H9 (cell line): ENCODE measurements at regions not wholly inside any gene's neighbourhood (a gene's known extent, or its start where the extent isn't known, plus 50 kb on each side); places are given as distances from the start of the nearest gene placed in this dataset.

Source experiments
- DNase-seq: peaks from one replicate; pipeline ENCODE4 v3.0.0-alpha.2; 2017
- H2AFZ ChIP-seq: one replicate; pipeline ENCODE4 v1.6.1; 2013; ENCODE audit warnings: mild to moderate bottlenecking, low read length, control low read depth, moderate library complexity
- H2AK5ac ChIP-seq: 2 replicates; pipeline ENCODE4 v1.6.1; 2013; ENCODE audit warnings: low read length, control low read depth, mixed read lengths; ENCODE audit not compliant: insufficient read length
- H2BK120ac ChIP-seq: one replicate; pipeline ENCODE4 v1.6.1; 2013; ENCODE audit warnings: low read depth, mild to moderate bottlenecking, low read length, control low read depth, inconsistent platforms; ENCODE audit not compliant: poor library complexity, severe bottlenecking
- H2BK12ac ChIP-seq: 2 replicates; pipeline ENCODE4 v1.6.1; 2013; ENCODE audit warnings: low read length, control low read depth, mixed read lengths, low read depth; ENCODE audit not compliant: insufficient read length
- H2BK15ac ChIP-seq: 2 replicates; pipeline ENCODE4 v1.6.1; 2013; ENCODE audit warnings: low read depth, low read length, control low read depth
- H2BK20ac ChIP-seq: one replicate; pipeline ENCODE4 v1.6.1; 2013; ENCODE audit warnings: low read depth, mild to moderate bottlenecking, low read length, control low read depth, inconsistent platforms; ENCODE audit not compliant: poor library complexity, severe bottlenecking
- H2BK5ac ChIP-seq: 2 replicates; pipeline ENCODE4 v1.6.1; 2013; ENCODE audit warnings: low read length, control low read depth, mixed read lengths; ENCODE audit not compliant: insufficient read length
- H3K14ac ChIP-seq: 2 replicates; pipeline ENCODE4 v1.6.1; 2013; ENCODE audit warnings: low read length, control low read depth; ENCODE audit not compliant: insufficient read depth
- H3K18ac ChIP-seq: 2 replicates; pipeline ENCODE4 v1.6.1; 2013; ENCODE audit warnings: low read depth, mild to moderate bottlenecking, mixed read lengths, low read length, control low read depth; ENCODE audit not compliant: insufficient read length
- H3K23ac ChIP-seq: 2 replicates; pipeline ENCODE4 v1.6.1; 2013; ENCODE audit warnings: low read length, control low read depth, mixed read lengths, low read depth; ENCODE audit not compliant: insufficient read length
- H3K23me2 ChIP-seq: 2 replicates; pipeline ENCODE4 v1.6.1; 2013; ENCODE audit warnings: low read depth, mild to moderate bottlenecking, mixed read lengths, low read length, control low read depth; ENCODE audit not compliant: insufficient read length, poor library complexity, severe bottlenecking
- H3K27ac ChIP-seq: 2 replicates; pipeline ENCODE4 v1.5.1; 2013; ENCODE audit warnings: low read length, control low read depth, mixed read lengths, low read depth; ENCODE audit not compliant: insufficient read length
- H3K27me3 ChIP-seq: 2 replicates; pipeline ENCODE4 v1.6.1; 2013; ENCODE audit warnings: low read length, control low read depth, inconsistent platforms; ENCODE audit not compliant: insufficient read depth
- H3K4ac ChIP-seq: 2 replicates; pipeline ENCODE4 v1.6.1; 2013; ENCODE audit warnings: low read depth, mild to moderate bottlenecking, control low read depth, inconsistent platforms, low read length, moderate library complexity
- H3K4me1 ChIP-seq: 2 replicates; pipeline ENCODE4 v1.6.1; 2013; ENCODE audit warnings: low read length, control low read depth, inconsistent platforms; ENCODE audit not compliant: insufficient read depth
- H3K4me2 ChIP-seq: 2 replicates; pipeline ENCODE4 v1.6.1; 2013; ENCODE audit warnings: low read length, control low read depth, mixed read lengths; ENCODE audit not compliant: insufficient read length, insufficient read depth
- H3K56ac ChIP-seq: 2 replicates; pipeline ENCODE4 v1.6.1; 2013; ENCODE audit warnings: low read depth, mild to moderate bottlenecking, mixed read lengths, low read length, control low read depth; ENCODE audit not compliant: insufficient read length
- H3K79me1 ChIP-seq: 2 replicates; pipeline ENCODE4 v1.6.1; 2013; ENCODE audit warnings: low read depth, mild to moderate bottlenecking, moderate library complexity, low read length, control low read depth, inconsistent platforms; ENCODE audit not compliant: insufficient read depth, poor library complexity, severe bottlenecking
- H3K79me2 ChIP-seq: 2 replicates; pipeline ENCODE4 v1.6.1; 2013; ENCODE audit warnings: low read length, control low read depth, inconsistent platforms; ENCODE audit not compliant: insufficient read depth
- H3K9ac ChIP-seq: 2 replicates; pipeline ENCODE4 v1.6.1; 2013; ENCODE audit warnings: low read length, control low read depth, mixed read lengths; ENCODE audit not compliant: insufficient read length; ENCODE audit errors: extremely low read depth
- H3K9me3 ChIP-seq: one replicate; pipeline ENCODE4 v1.6.1; 2013; ENCODE audit warnings: low read depth, low read length, inconsistent platforms; ENCODE audit not compliant: control insufficient read depth
- H3T11ph ChIP-seq: one replicate; pipeline ENCODE4 v1.6.1; 2013; ENCODE audit warnings: mild to moderate bottlenecking, low read length, control low read depth, inconsistent platforms
- H4K20me1 ChIP-seq: one replicate; pipeline ENCODE4 v1.6.1; 2013; ENCODE audit not compliant: control insufficient read depth, insufficient read length, insufficient read depth
- H4K5ac ChIP-seq: 2 replicates; pipeline ENCODE4 v1.6.1; 2013; ENCODE audit warnings: low read depth, mild to moderate bottlenecking, mixed read lengths, low read length, control low read depth; ENCODE audit not compliant: insufficient read length
- H4K8ac ChIP-seq: replicated peaks from 2 replicates; pipeline ENCODE4 v1.6.1; 2013; ENCODE audit warnings: low read length, control low read depth, mixed read lengths, low read depth; ENCODE audit not compliant: insufficient read length
- H4K91ac ChIP-seq: 2 replicates; pipeline ENCODE4 v1.6.1; 2013; ENCODE audit warnings: low read depth, mild to moderate bottlenecking, moderate library complexity, mixed read lengths, low read length, control low read depth; ENCODE audit not compliant: insufficient read length
- H3K27ac Mint-ChIP-seq, 3 experiments: 2 replicates in 2 of 3; 3 replicates in 1 of 3; pipeline ENCODE4 v1.8.0; 2020 to 2021; ENCODE audit warnings: mixed read lengths in 3 of 3, mild to moderate bottlenecking in 1 of 3, moderate library complexity in 1 of 3
- H3K27me3 Mint-ChIP-seq: 2 replicates; pipeline ENCODE4 v1.8.0; 2021; ENCODE audit warnings: low read depth, mild to moderate bottlenecking, moderate library complexity, mixed read lengths
- H3K36me3 Mint-ChIP-seq, 3 experiments: 2 replicates in 2 of 3; 3 replicates in 1 of 3; pipeline ENCODE4 v1.8.0; 2020 to 2021; ENCODE audit warnings: low read depth in 3 of 3, mixed read lengths in 3 of 3; ENCODE audit not compliant: insufficient read depth in 1 of 3
- H3K4me1 Mint-ChIP-seq, 2 experiments: 2 replicates each; pipeline ENCODE4 v1.8.0; 2020; ENCODE audit warnings: mixed read lengths in 2 of 2
- H3K4me3 Mint-ChIP-seq, 2 experiments: 2 replicates in 1 of 2; 3 replicates in 1 of 2; pipeline ENCODE4 v1.8.0; 2020 to 2021; ENCODE audit warnings: mild to moderate bottlenecking in 2 of 2, mixed read lengths in 2 of 2, moderate library complexity in 1 of 2
- H3K9me3 Mint-ChIP-seq, 2 experiments: 2 replicates in 1 of 2; 3 replicates in 1 of 2; pipeline ENCODE4 v1.8.0; 2020; ENCODE audit warnings: mild to moderate bottlenecking in 2 of 2, mixed read lengths in 2 of 2, moderate library complexity in 1 of 2
- CTCF ChIP-seq: fragments of 200-600 bp; sonication (generic); conservative IDR thresholded peaks from 3 replicates; pipeline ENCODE4 v1.8.0; 2021; ENCODE audit warnings: antibody characterized with exemption, mild to moderate bottlenecking
- WGBS: extraction: QIAGEN DNeasy Blood & Tissue Kit; methylation state at CpG from one replicate; pipeline ENCODE4 v1.1.7; 2013; ENCODE audit warnings: missing lambda C conversion rate, low lambda C conversion rate, mixed read lengths; ENCODE audit not compliant: insufficient read length; ENCODE audit errors: extremely low coverage; 5-methylcytosine and 5-hydroxymethylcytosine counted together

- Histone ChIP-seq H3K4ac (no peak overlapping the region), H3T11ph (no peak overlapping the region), H2BK12ac (no peak overlapping the region), H3K9ac (no peak overlapping the region), H4K5ac (no peak overlapping the region), H3K79me2 (no peaks in the 10 kb centered on the region), H2AFZ (no peak overlapping the region), H3K14ac (no peak overlapping the region), H2BK15ac (no peak overlapping the region), H3K27me3 (no peaks in the 10 kb centered on the region), H3K56ac (no peak overlapping the region), H4K20me1 (no peaks in the 10 kb centered on the region), H2AK5ac (no peak overlapping the region), H2BK120ac (no peak overlapping the region), H3K23ac (no peak overlapping the region), H3K18ac (no peak overlapping the region), H3K9me3 (no peaks in the 10 kb centered on the region), H2BK20ac (no peak overlapping the region), H3K79me1 (no peaks in the 10 kb centered on the region), H4K91ac (no peak overlapping the region), H3K27ac (no peak overlapping the region), H4K8ac (no peak overlapping the region), H3K4me1 (no peaks in the 10 kb centered on the region), H2BK5ac (no peak overlapping the region), H3K4me2 (no peak overlapping the region), H3K23me2 (no peaks in the 10 kb centered on the region)
- Mint-ChIP-seq H3K4me3 (no peak overlapping the region), H3K9me3 (no peaks in the 10 kb centered on the region), H3K36me3 (no peaks in the 10 kb centered on the region), H3K27ac (no peak overlapping the region), H3K4me1 (no peaks in the 10 kb centered on the region), H3K27me3 (no peaks in the 10 kb centered on the region)
- no peak for DNase-seq
- WGBS: no CpG with 5 or more reads among the region's 7 CpGs
- TF ChIP-seq CTCF: no peak
These were observed 112.0 kb downstream of the PPP1R3A start for GRCh38 chr7:113806633-113807327.
